ENCODE measurements at regions not wholly inside any gene's neighbourhood (a gene's known extent, or its start where the extent isn't known, plus 50 kb on each side); places are given as distances from the start of the nearest gene placed in this dataset.

DNA sequence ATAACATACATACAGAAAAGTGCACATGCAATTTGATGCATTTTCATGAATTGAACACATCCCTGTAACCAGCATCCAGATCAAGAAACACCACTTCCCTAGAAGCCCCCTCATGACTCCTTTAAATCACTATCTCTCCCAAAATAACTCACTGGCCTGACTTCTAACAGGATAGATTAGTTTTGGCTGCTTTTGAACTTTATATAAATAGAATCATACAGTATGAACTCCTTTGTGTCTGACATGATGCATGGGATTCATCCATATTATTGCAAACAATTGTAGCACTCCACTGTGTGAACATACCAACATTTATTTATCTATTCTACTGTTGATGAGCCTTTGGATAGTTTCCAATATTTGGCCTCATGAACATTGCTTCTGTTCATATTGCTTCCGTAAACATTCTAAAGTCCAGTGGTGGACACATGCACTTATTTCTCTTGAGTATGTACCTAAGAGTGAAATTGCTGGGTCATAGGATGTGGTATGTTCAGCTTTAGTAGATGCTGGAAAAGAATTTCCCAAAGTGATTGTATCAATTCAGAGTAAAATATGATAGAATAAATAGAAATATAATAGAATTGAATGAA lies 148.7 kb upstream of the GDNF start:
- CTCF ChIA-PET: no interaction called here
- no peak for DNase-seq (ENCODE audit: low spot score)
- POLR2A ChIA-PET (ENCODE audit: low non-redundant PET): no interaction called here
- no peaks in the 10 kb centered on the region for H3K27me3 ChIP-seq (replicated peaks; ENCODE audit: insufficient read depth, low read depth, low read length, poor library complexity)
- no peaks in the 10 kb centered on the region for H3K36me3 ChIP-seq (ENCODE audit: insufficient read depth, low read length, poor library complexity, severe bottlenecking)
- no peaks in the 10 kb centered on the region for H3K4me1 ChIP-seq (ENCODE audit: insufficient read depth, low read length, poor library complexity, severe bottlenecking)
- no peaks in the 10 kb centered on the region for H3K9me3 ChIP-seq (ENCODE audit: low read depth, low read length, poor library complexity, severe bottlenecking)
- no TSS peak for BruUV-seq (replicated peaks)
- no peak overlapping the region for H3K4me3 ChIP-seq (ENCODE audit: low read depth, low read length, poor library complexity, severe bottlenecking)
- no peak overlapping the region for H3K27ac ChIP-seq (ENCODE audit: low read depth, low read length, poor library complexity, severe bottlenecking)
- TF ChIP-seq EZH2 (IDR thresholded peaks at IDR 0.05; ENCODE audit: borderline replicate concordance, low read depth, low read length, poor library complexity, severe bottlenecking) (no peak), CTCF (conservative IDR thresholded peaks at IDR 0.05; ENCODE audit: low read depth, low read length) (no peak)
- intact Hi-C loops (cut with micrococcal nuclease; ENCODE audit: unreplicated experiment): no loop called here

GRCh38 chr5:37984300-37984699 lies 144.5 kb upstream of the GDNF start:
- BruUV-seq (replicated peaks): no TSS peak
- TF ChIP-seq EZH2 (IDR thresholded peaks at IDR 0.05; ENCODE audit: borderline replicate concordance, low read depth, low read length, poor library complexity, severe bottlenecking) (no peak), CTCF (conservative IDR thresholded peaks at IDR 0.05; ENCODE audit: low read depth, low read length) (no peak)
- H3K27ac ChIP-seq (ENCODE audit: low read depth, low read length, poor library complexity, severe bottlenecking): no peak overlapping the region
- H3K4me1 ChIP-seq (ENCODE audit: insufficient read depth, low read length, poor library complexity, severe bottlenecking): no peaks in the 10 kb centered on the region
- CTCF ChIA-PET: no interaction called here
- H3K4me3 ChIP-seq (ENCODE audit: low read depth, low read length, poor library complexity, severe bottlenecking): no peak overlapping the region
- H3K36me3 ChIP-seq (ENCODE audit: insufficient read depth, low read length, poor library complexity, severe bottlenecking): no peaks in the 10 kb centered on the region
- POLR2A ChIA-PET (ENCODE audit: low non-redundant PET): interaction anchor here (0.6 kb wide), 1 partner anchor 233 kb away, joined by 3 read pairs; no protein-coding TSS in a partner anchor
- no peaks in the 10 kb centered on the region for H3K27me3 ChIP-seq (replicated peaks; ENCODE audit: insufficient read depth, low read depth, low read length, poor library complexity)
- intact Hi-C loops (cut with micrococcal nuclease; ENCODE audit: unreplicated experiment): no loop called here
- no peak for DNase-seq (ENCODE audit: low spot score)
- no peaks in the 10 kb centered on the region for H3K9me3 ChIP-seq (ENCODE audit: low read depth, low read length, poor library complexity, severe bottlenecking)

DNA sequence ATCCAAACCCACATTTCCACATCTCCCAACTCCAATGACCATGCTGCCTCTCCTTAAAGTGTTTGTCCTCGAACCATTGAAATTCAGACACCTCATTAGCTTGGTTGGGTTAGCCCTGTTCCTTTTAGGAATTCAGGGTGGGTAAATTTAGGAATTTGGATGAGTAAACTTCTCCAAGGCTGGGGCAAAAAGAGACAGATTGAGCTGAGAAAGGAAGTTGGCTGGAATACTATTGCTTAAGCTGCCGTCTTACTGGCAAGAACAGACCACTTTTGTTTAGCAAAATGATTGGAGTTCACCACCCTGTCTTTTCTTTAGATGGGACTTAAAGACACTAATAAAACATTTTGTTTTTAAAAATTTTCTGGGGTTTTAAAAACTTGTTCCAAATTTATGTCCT lies 143.6 kb upstream of the GDNF start:
- intact Hi-C loops (cut with micrococcal nuclease; ENCODE audit: unreplicated experiment): no loop called here
- Histone ChIP-seq H3K27me3 (replicated peaks; ENCODE audit: insufficient read depth, low read depth, low read length, poor library complexity) (no peaks in the 10 kb centered on the region), H3K4me3 (ENCODE audit: low read depth, low read length, poor library complexity, severe bottlenecking) (no peak overlapping the region), H3K9me3 (ENCODE audit: low read depth, low read length, poor library complexity, severe bottlenecking) (no peaks in the 10 kb centered on the region), H3K36me3 (ENCODE audit: insufficient read depth, low read length, poor library complexity, severe bottlenecking) (no peaks in the 10 kb centered on the region), H3K4me1 (ENCODE audit: insufficient read depth, low read length, poor library complexity, severe bottlenecking) (no peaks in the 10 kb centered on the region), H3K27ac (ENCODE audit: low read depth, low read length, poor library complexity, severe bottlenecking) (no peak overlapping the region)
- CTCF ChIA-PET: no interaction called here
- no peak for TF ChIP-seq CTCF (conservative IDR thresholded peaks at IDR 0.05; ENCODE audit: low read depth, low read length)
- no peak for TF ChIP-seq EZH2 (IDR thresholded peaks at IDR 0.05; ENCODE audit: borderline replicate concordance, low read depth, low read length, poor library complexity, severe bottlenecking)
- no TSS peak for BruUV-seq (replicated peaks)
- POLR2A ChIA-PET (ENCODE audit: low non-redundant PET): no interaction called here
- no peak for DNase-seq (ENCODE audit: low spot score)
